ENCODE measurements at regions not wholly inside any gene's neighbourhood (a gene's known extent, or its start where the extent isn't known, plus 50 kb on each side); places are given as distances from the start of the nearest gene placed in this dataset.

DNA sequence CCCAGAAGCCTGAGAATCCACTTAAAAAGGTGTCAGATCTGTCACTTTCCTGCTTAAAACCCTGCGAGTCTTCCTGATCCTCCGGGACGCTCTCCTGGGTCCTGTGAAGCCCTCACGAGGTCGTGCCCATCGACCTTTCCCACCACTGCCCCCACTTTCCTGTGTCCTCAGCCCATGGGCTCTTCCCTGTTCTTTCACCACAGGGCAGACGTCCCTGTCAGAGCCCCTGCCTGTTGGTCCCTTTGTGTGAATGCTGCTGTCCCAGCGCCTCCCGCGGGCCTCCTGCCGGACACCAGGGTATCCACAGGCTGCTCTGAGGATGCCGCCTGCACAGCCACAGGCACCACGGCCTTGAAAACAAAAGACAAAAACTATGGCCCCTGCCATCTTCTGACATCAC lies 125.6 kb downstream of the TMEM18 start:
- Histone ChIP-seq H2AFZ (ENCODE audit: low read depth, low read length) (no peak overlapping the region), H3K9me3 (ENCODE audit: insufficient read depth, low read length) (no peaks in the 10 kb centered on the region), H3K4me2 (ENCODE audit: low read length) (no peak overlapping the region), H3K27me3 (ENCODE audit: low read depth, low read length) (peaks cover 5% of the 10 kb centered on the region; the same call in 1 of the 2 replicates), H3K79me2 (ENCODE audit: low read length) (no peaks in the 10 kb centered on the region), H3K36me3 (replicated peaks; ENCODE audit: low read depth, low read length) (no peaks in the 10 kb centered on the region), H3K4me3 (ENCODE audit: low read length) (no peak overlapping the region), H3K4me1 (ENCODE audit: low read length) (no peaks in the 10 kb centered on the region), H3K9ac (ENCODE audit: low read length) (no peak overlapping the region), H3K27ac (ENCODE audit: low read length) (no peak overlapping the region), H4K20me1 (ENCODE audit: insufficient read depth, low read length) (no peaks in the 10 kb centered on the region)
- TF ChIP-seq EZH2phosphoT487 (IDR thresholded peaks at IDR 0.05; ENCODE audit: low read depth) = no peak
- TF ChIP-seq, protein P1, sequence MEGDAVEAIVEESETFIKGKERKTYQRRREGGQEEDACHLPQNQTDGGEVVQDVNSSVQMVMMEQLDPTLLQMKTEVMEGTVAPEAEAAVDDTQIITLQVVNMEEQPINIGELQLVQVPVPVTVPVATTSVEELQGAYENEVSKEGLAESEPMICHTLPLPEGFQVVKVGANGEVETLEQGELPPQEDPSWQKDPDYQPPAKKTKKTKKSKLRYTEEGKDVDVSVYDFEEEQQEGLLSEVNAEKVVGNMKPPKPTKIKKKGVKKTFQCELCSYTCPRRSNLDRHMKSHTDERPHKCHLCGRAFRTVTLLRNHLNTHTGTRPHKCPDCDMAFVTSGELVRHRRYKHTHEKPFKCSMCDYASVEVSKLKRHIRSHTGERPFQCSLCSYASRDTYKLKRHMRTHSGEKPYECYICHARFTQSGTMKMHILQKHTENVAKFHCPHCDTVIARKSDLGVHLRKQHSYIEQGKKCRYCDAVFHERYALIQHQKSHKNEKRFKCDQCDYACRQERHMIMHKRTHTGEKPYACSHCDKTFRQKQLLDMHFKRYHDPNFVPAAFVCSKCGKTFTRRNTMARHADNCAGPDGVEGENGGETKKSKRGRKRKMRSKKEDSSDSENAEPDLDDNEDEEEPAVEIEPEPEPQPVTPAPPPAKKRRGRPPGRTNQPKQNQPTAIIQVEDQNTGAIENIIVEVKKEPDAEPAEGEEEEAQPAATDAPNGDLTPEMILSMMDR (IDR thresholded peaks at IDR 0.05; ENCODE audit: low read depth, low read length) = no peak

DNA sequence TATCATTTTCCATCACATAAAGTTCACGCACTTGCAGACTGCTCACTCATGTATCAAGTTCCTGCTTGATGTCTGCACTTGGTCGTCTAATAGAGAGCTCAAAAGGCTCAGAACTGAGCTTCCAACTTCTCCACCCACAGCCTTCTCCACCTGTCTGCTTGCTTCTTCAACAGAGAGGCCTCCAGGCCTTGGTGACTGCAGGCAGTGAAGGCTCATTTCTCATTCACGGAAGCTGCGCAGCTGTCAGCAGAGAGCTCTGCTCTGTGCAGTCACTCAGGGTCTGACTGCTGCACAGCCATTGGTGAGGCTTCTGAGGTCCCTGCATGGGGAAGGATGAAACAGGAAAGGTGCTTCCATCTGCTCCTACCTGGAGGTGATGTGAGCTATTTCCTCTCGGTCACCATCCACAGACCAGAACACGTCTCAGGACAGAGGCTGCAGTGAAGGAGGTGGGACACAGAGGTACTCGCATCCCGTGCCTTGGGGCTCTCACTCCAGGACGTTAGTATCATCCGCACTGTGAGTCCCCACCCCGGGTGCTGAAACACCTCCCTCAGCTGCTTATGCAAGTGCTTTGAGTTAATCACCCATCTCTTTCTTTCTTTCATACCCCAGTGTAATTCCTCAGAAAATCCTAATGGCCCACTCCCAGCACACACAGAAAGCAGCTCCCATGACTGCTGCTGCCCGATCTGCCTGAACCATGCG lies 126.2 kb downstream of the TMEM18 start:
- H4K20me1 ChIP-seq (ENCODE audit: insufficient read depth, low read length) = no peaks in the 10 kb centered on the region
- H2AFZ ChIP-seq (ENCODE audit: low read depth, low read length) = no peak overlapping the region
- no peaks in the 10 kb centered on the region for H3K9me3 ChIP-seq (ENCODE audit: insufficient read depth, low read length)
- TF ChIP-seq EZH2phosphoT487 (IDR thresholded peaks at IDR 0.05; ENCODE audit: low read depth) = no peak
- TF ChIP-seq, protein P1 (IDR thresholded peaks at IDR 0.05; ENCODE audit: low read depth, low read length) = no peak
- H3K27me3 ChIP-seq (ENCODE audit: low read depth, low read length) = peaks cover 5% of the 10 kb centered on the region; the same call in 1 of the 2 replicates
- H3K4me1 ChIP-seq (ENCODE audit: low read length) = no peaks in the 10 kb centered on the region
- H3K27ac ChIP-seq (ENCODE audit: low read length) = no peak overlapping the region
- H3K9ac ChIP-seq (ENCODE audit: low read length) = no peak overlapping the region
- H3K4me2 ChIP-seq (ENCODE audit: low read length) = no peak overlapping the region
- H3K36me3 ChIP-seq (replicated peaks; ENCODE audit: low read depth, low read length) = no peaks in the 10 kb centered on the region
- no peak overlapping the region for H3K4me3 ChIP-seq (ENCODE audit: low read length)
- no peaks in the 10 kb centered on the region for H3K79me2 ChIP-seq (ENCODE audit: low read length)

- Histone ChIP-seq H3K27me3 (ENCODE audit: low read depth, low read length) (peaks cover 5% of the 10 kb centered on the region; the same call in 1 of the 2 replicates), H3K79me2 (ENCODE audit: low read length) (no peaks in the 10 kb centered on the region), H3K27ac (ENCODE audit: low read length) (no peak overlapping the region), H3K4me1 (ENCODE audit: low read length) (no peaks in the 10 kb centered on the region), H3K9ac (ENCODE audit: low read length) (no peak overlapping the region), H3K9me3 (ENCODE audit: insufficient read depth, low read length) (no peaks in the 10 kb centered on the region), H4K20me1 (ENCODE audit: insufficient read depth, low read length) (no peaks in the 10 kb centered on the region), H2AFZ (ENCODE audit: low read depth, low read length) (no peak overlapping the region), H3K4me2 (ENCODE audit: low read length) (no peak overlapping the region), H3K36me3 (replicated peaks; ENCODE audit: low read depth, low read length) (no peaks in the 10 kb centered on the region), H3K4me3 (ENCODE audit: low read length) (no peak overlapping the region)
- TF ChIP-seq, protein P1 (IDR thresholded peaks at IDR 0.05; ENCODE audit: low read depth, low read length) = no peak
- no peak for TF ChIP-seq EZH2phosphoT487 (IDR thresholded peaks at IDR 0.05; ENCODE audit: low read depth)
These were observed 131.2 kb downstream of the TMEM18 start for GRCh38 chr2:545711-546650.

- Histone ChIP-seq H3K4me2 (ENCODE audit: low read length) (no peak overlapping the region), H3K27ac (ENCODE audit: low read length) (no peak overlapping the region), H2AFZ (ENCODE audit: low read depth, low read length) (no peak overlapping the region), H3K27me3 (ENCODE audit: low read depth, low read length) (peaks cover 5% of the 10 kb centered on the region; the same call in 1 of the 2 replicates), H3K4me3 (ENCODE audit: low read length) (no peak overlapping the region), H3K79me2 (ENCODE audit: low read length) (no peaks in the 10 kb centered on the region), H3K4me1 (ENCODE audit: low read length) (no peaks in the 10 kb centered on the region), H3K9ac (ENCODE audit: low read length) (no peak overlapping the region), H4K20me1 (ENCODE audit: insufficient read depth, low read length) (no peaks in the 10 kb centered on the region), H3K36me3 (replicated peaks; ENCODE audit: low read depth, low read length) (no peaks in the 10 kb centered on the region), H3K9me3 (ENCODE audit: insufficient read depth, low read length) (no peaks in the 10 kb centered on the region)
- TF ChIP-seq, protein P1 (IDR thresholded peaks at IDR 0.05; ENCODE audit: low read depth, low read length) = no peak
- no peak for TF ChIP-seq EZH2phosphoT487 (IDR thresholded peaks at IDR 0.05; ENCODE audit: low read depth)
These were observed 132.0 kb downstream of the TMEM18 start for GRCh38 chr2:545228-545627.

Measured in OCI-LY3 (cell line).